AG04450 (cell line): ENCODE measurements at regions not wholly inside any gene's neighbourhood (a gene's known extent, or its start where the extent isn't known, plus 50 kb on each side); places are given as distances from the start of the nearest gene placed in this dataset.

ENCODE experiments used
- CTCF ChIA-PET: fragments of 300-600, 350-600 bp; formaldehyde crosslinking; extraction: SDS; loops from one replicate; lab custom pipeline; 2022; ENCODE audit warnings: antibody characterized with exemption, inconsistent platforms; lab: Charles Lee
- POLR2A ChIA-PET: fragments of 350-600 bp; formaldehyde crosslinking; extraction: SDS; loops from one replicate; lab custom pipeline; 2021; ENCODE audit warnings: antibody characterized with exemption, inconsistent platforms; lab: Yijun Ruan, JAX
- DNase-seq: peaks from one replicate; pipeline ENCODE4 v3.0.0-alpha.2; 2011; ENCODE audit warnings: low read depth, low spot score
- H3K27ac ChIP-seq: one replicate; pipeline ENCODE4 v1.5.1; 2012; ENCODE audit warnings: low read depth, low read length, control low read depth
- H3K27me3 ChIP-seq: one replicate; pipeline ENCODE4 v1.6.0; 2012; ENCODE audit warnings: low read length; ENCODE audit not compliant: control insufficient read depth, insufficient read depth
- H3K4me3 ChIP-seq: 2 replicates; pipeline ENCODE4 v1.5.1; 2011; ENCODE audit warnings: mild to moderate bottlenecking, low read depth, low read length, control low read depth
- H3K9me3 ChIP-seq: 2 replicates; pipeline ENCODE4 v1.5.1; 2012; ENCODE audit warnings: low read length; ENCODE audit not compliant: control insufficient read depth, insufficient read depth
- TF ChIP-seq, protein P1 (sequence below): IDR thresholded peaks from 2 replicates; pipeline ENCODE4 v1.5.1; 2011; ENCODE audit warnings: low read depth, low read length, control low read depth, inconsistent platforms

DNA sequence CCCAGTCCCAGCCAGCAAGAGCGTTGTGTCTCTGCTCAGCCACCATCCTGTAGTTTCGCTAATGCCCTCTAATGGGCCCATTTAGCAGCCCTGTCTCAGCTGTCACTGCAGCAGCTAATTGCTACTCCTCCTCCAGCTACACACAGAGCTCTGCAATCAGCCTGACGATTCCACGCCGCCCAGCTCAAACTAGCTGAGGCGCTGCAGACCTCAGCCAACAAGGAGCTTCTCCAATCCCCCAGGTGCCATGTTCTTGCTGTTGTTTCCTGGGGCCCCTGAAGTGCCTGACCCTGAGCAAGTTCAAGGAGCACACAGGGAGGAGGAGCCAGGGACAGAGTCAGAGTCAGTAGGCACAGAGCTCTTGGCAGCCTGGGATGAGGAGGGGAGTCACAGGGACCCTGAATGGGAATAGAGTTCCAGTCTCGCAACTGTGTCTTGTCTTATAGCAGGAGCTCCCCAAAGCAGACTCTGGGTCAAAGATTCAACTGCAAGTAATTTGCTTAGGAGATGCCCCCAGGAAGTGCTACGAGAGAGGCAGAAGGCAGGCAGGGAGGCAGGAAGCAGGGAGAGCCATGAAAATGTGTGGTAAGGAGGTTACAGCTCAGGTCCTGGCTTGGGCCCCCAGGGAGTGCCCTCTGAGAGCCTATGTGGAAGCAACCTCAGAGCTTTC lies 135.8 kb upstream of the UNC5B start:
- H3K4me3 ChIP-seq: no peak overlapping the region
- DNase-seq: no peak
- no peaks in the 10 kb centered on the region; the same call in 1 of the 2 replicates for H3K9me3 ChIP-seq
- ChIA-PET CTCF (interaction anchor here (1.1 kb wide), 1 partner anchor 132 kb away, joined by 4 read pairs; no protein-coding TSS in a partner anchor), POLR2A (interaction anchor here (0.5 kb wide), 1 partner anchor 717 kb away, joined by 4 read pairs; no protein-coding TSS in a partner anchor)
- peaks cover 26% of the 10 kb centered on the region for H3K27me3 ChIP-seq
- H3K27ac ChIP-seq: no peak overlapping the region
- TF ChIP-seq, protein P1, sequence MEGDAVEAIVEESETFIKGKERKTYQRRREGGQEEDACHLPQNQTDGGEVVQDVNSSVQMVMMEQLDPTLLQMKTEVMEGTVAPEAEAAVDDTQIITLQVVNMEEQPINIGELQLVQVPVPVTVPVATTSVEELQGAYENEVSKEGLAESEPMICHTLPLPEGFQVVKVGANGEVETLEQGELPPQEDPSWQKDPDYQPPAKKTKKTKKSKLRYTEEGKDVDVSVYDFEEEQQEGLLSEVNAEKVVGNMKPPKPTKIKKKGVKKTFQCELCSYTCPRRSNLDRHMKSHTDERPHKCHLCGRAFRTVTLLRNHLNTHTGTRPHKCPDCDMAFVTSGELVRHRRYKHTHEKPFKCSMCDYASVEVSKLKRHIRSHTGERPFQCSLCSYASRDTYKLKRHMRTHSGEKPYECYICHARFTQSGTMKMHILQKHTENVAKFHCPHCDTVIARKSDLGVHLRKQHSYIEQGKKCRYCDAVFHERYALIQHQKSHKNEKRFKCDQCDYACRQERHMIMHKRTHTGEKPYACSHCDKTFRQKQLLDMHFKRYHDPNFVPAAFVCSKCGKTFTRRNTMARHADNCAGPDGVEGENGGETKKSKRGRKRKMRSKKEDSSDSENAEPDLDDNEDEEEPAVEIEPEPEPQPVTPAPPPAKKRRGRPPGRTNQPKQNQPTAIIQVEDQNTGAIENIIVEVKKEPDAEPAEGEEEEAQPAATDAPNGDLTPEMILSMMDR: no peak

DNA sequence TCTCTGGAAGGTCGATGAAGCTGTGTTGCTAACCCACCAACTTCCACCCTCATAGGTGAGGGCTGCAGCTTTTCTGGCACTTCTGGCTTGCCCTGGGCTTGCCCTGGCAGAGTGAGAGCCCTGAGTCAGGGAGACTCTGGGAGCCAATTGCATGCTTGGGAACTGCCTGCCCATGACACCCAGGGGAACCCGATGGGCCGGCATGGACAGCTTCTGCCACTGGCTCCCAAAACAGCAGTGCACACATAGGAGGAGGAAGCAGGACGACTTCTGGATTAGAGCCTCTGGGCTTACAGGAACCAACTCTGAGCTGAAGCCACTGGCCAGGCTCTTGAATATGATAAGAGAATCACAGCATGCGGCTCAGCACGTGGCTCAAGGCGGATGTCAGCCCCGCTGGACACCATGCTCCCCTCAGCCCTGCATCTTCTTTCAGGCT lies 135.2 kb upstream of the UNC5B start:
- no peak for DNase-seq
- TF ChIP-seq, protein P1: no peak
- H3K27ac ChIP-seq: no peak overlapping the region
- CTCF ChIA-PET: interaction anchor here (1.1 kb wide), 1 partner anchor 131 kb away, joined by 4 read pairs; no protein-coding TSS in a partner anchor
- H3K9me3 ChIP-seq: no peaks in the 10 kb centered on the region; the same call in 1 of the 2 replicates
- H3K27me3 ChIP-seq: peaks cover 26% of the 10 kb centered on the region
- H3K4me3 ChIP-seq: no peak overlapping the region
- POLR2A ChIA-PET: interaction anchor here (0.5 kb wide), 1 partner anchor 717 kb away, joined by 4 read pairs; no protein-coding TSS in a partner anchor

DNA sequence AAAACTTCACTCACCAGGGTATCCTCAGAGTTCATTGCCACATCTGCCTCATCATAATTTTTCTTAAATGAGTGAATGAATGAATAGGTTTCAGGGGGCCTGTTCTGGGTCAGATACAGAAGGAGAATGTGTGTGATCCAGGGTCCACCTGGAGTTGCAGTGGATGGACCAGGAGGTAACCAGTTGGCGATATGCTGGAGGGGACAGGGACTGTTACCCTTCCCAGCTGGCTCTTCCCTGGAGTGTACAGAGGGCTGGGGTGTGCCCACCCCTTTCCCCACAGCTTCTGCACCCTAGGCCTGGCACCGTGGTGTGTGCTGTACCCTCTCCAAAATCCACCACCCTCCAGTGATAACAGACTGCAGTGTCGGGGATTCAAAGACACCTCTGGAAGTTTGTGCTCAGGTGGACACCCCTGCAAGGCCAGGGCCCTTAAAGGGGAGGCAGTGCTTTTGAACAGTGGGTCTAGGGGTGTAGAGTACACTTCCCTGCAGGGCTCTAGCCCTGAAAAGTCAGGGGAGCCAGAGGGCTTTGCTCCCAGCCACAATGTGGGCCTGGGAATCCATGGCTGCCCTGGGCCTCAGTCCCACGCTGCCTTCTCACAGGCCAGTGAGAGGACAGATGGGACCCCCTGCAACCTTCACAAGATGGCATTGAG lies 134.4 kb upstream of the UNC5B start:
- peaks cover 26% of the 10 kb centered on the region for H3K27me3 ChIP-seq
- DNase-seq: no peak
- no peaks in the 10 kb centered on the region; the same call in 1 of the 2 replicates for H3K9me3 ChIP-seq
- ChIA-PET CTCF (no interaction called here), POLR2A (no interaction called here)
- no peak overlapping the region for H3K27ac ChIP-seq
- no peak overlapping the region for H3K4me3 ChIP-seq
- TF ChIP-seq, protein P1: no peak

DNA sequence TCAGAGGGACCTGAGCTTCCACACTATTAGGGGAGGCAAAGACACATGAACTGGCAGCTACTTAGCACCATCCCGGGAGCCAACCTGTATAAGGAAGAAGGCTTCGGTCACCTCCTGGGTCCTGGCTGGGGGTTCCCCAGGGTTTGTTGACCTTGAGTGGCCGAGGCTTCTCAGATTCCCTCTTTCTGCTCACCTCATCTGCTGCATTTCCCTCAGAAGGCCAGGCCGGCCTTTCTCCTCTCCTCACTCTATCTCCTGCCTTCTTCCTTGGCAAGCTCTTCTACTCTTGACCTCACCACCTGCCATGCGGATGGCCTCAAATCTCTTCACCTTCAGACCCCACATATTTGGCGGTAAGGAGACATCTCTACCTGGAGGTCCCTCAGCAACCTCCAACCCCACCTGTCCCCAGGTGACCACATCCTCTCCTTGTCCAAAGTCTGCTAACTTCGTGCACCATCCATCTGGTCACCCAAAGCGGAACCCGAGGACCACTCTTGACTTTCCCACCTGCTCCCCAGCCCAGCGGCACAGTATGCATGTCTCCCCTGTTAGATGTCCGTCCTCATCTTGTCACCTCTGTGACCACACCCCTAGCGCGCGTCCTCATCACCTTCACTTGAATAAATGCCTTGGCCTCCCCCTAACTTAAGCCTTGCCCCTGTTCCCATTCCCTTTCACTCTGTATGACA lies 133.8 kb upstream of the UNC5B start:
- Histone ChIP-seq H3K27ac (no peak overlapping the region), H3K9me3 (no peaks in the 10 kb centered on the region; the same call in 1 of the 2 replicates), H3K27me3 (peaks cover 28% of the 10 kb centered on the region), H3K4me3 (no peak overlapping the region)
- POLR2A ChIA-PET: no interaction called here
- no peak for DNase-seq
- CTCF ChIA-PET: no interaction called here
- TF ChIP-seq, protein P1: no peak
